ENCODE measurements at regions not wholly inside any gene's neighbourhood (a gene's known extent, or its start where the extent isn't known, plus 50 kb on each side); places are given as distances from the start of the nearest gene placed in this dataset.

GRCh38 chr1:29490204-29490934 lies 254.0 kb downstream of the PTPRU start:
- no peak for TF ChIP-seq POLR2A (IDR thresholded peaks at IDR 0.05)
- TF ChIP-seq CTCF (IDR thresholded peaks at IDR 0.05): no peak
- no peak for TF ChIP-seq POLR2AphosphoS5 (IDR thresholded peaks at IDR 0.05)

Data from upper lobe of left lung (tissue), 4 donors.